ENCODE measurements at regions not wholly inside any gene's neighbourhood (a gene's known extent, or its start where the extent isn't known, plus 50 kb on each side); places are given as distances from the start of the nearest gene placed in this dataset.

DNA sequence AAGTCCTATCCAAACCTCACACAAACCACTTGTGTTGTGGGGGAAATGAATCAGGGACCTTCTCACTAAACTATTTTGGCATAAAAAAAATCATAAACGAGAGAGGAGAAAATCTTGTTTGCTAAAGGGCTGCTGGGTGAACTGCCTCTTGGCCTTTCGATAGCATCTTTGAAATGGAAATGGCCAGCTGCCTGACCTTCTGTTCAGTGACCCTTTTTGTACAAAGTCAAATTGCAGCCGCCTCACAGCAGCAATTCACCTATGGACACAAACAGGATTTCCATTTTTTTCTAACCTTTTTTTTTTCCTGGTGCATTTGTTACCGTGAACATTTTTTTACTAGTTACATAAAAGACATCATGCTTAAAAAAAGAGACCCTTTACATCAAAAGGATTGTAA, 89.0 kb upstream of the ONECUT1 start:
- TF ChIP-seq, protein P1, sequence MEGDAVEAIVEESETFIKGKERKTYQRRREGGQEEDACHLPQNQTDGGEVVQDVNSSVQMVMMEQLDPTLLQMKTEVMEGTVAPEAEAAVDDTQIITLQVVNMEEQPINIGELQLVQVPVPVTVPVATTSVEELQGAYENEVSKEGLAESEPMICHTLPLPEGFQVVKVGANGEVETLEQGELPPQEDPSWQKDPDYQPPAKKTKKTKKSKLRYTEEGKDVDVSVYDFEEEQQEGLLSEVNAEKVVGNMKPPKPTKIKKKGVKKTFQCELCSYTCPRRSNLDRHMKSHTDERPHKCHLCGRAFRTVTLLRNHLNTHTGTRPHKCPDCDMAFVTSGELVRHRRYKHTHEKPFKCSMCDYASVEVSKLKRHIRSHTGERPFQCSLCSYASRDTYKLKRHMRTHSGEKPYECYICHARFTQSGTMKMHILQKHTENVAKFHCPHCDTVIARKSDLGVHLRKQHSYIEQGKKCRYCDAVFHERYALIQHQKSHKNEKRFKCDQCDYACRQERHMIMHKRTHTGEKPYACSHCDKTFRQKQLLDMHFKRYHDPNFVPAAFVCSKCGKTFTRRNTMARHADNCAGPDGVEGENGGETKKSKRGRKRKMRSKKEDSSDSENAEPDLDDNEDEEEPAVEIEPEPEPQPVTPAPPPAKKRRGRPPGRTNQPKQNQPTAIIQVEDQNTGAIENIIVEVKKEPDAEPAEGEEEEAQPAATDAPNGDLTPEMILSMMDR (IDR thresholded peaks at IDR 0.05), result no peak
- no peak for TF ChIP-seq POLR2A (IDR thresholded peaks at IDR 0.05)
